ENCODE measurements at regions not wholly inside any gene's neighbourhood (a gene's known extent, or its start where the extent isn't known, plus 50 kb on each side); places are given as distances from the start of the nearest gene placed in this dataset.

DNA sequence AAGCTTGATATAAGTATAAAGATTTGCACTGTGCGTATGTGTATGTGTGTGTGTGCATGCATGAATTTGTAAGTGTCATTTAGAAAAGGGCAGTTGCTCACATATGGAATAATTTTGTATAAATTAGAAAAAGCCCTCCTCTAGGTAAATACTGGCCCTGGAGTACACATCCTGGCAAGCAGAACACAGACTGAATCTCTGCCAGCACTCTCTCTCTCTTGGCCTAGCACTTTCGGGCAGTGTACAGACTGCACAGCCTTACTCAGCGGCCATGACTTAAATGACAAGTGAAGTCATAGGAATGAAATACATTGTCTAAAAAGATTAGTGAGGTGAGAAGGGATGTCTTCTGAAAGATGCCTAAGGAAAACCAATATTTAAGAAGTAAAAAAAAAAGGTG, 214.1 kb downstream of the RDH14 start:
- no peak overlapping the region for H3K9ac ChIP-seq (ENCODE audit: low read depth in 1 of 2, low read length in 2 of 2)
- TF ChIP-seq, protein P1, sequence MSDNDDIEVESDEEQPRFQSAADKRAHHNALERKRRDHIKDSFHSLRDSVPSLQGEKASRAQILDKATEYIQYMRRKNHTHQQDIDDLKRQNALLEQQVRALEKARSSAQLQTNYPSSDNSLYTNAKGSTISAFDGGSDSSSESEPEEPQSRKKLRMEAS (IDR thresholded peaks at IDR 0.05), result no peak
- TF ChIP-seq JUND (IDR thresholded peaks at IDR 0.05) (no peak), FOXA1 (IDR thresholded peaks at IDR 0.05) (no peak), YY1 (IDR thresholded peaks at IDR 0.05) (no peak)
- no peak overlapping the region for H3K4me3 ChIP-seq (ENCODE audit: low read depth in 1 of 3, low read length in 3 of 3)
- H3K27ac ChIP-seq (ENCODE audit: low read depth in 1 of 2, low read length in 2 of 2), result no peak overlapping the region
- WGBS, result 68% methylated on average over 3 of the region's 3 CpGs
- no peaks in the 10 kb centered on the region for H3K27me3 ChIP-seq (ENCODE audit: control insufficient read depth in 4 of 4, insufficient read depth in 4 of 4, low read length in 3 of 4)
- DNase-seq (ENCODE audit: low spot score), result no peak
- H3K36me3 ChIP-seq (ENCODE audit: control insufficient read depth in 4 of 4, insufficient read depth in 3 of 4, low read depth in 1 of 4, low read length in 3 of 4), result no peaks in the 10 kb centered on the region
- H3K4me1 ChIP-seq (ENCODE audit: control insufficient read depth in 4 of 4, insufficient read depth in 4 of 4, low read length in 3 of 4), result peaks cover 0 to 3% (median 0%) of the 10 kb centered on the region in 4 donors
- H3K9me3 ChIP-seq (ENCODE audit: control insufficient read depth in 4 of 4, low read length in 3 of 4), result no peaks in the 10 kb centered on the region

DNA sequence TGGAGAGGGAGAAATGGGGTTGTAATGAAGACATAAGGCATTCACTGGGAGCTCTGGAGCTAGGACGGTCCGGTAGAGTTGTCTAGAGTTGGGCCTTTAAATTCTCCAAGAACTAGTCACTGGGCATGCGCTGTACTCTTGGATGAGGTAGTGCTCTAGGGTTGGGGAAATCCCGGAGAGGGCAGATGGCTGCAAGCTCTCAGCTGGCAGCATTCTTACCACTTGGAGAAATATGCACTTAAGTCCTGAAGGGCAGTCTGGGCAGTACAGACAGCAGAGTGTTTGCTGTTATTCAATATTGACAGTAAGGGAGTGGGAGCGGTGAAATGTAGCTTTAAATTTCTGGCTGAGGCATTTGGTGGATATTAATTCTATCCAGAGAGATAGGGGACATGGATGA, 214.6 kb downstream of the RDH14 start:
- WGBS, result 69% methylated on average over 5 of the region's 5 CpGs
- Histone ChIP-seq H3K36me3 (ENCODE audit: control insufficient read depth in 4 of 4, insufficient read depth in 3 of 4, low read depth in 1 of 4, low read length in 3 of 4) (no peaks in the 10 kb centered on the region), H3K9me3 (ENCODE audit: control insufficient read depth in 4 of 4, low read length in 3 of 4) (no peaks in the 10 kb centered on the region), H3K27me3 (ENCODE audit: control insufficient read depth in 4 of 4, insufficient read depth in 4 of 4, low read length in 3 of 4) (no peaks in the 10 kb centered on the region), H3K4me3 (ENCODE audit: low read depth in 1 of 3, low read length in 3 of 3) (no peak overlapping the region), H3K27ac (ENCODE audit: low read depth in 1 of 2, low read length in 2 of 2) (no peak overlapping the region), H3K9ac (ENCODE audit: low read depth in 1 of 2, low read length in 2 of 2) (no peak overlapping the region), H3K4me1 (ENCODE audit: control insufficient read depth in 4 of 4, insufficient read depth in 4 of 4, low read length in 3 of 4) (peaks cover 0 to 3% (median 0%) of the 10 kb centered on the region in 4 donors)
- TF ChIP-seq YY1 (IDR thresholded peaks at IDR 0.05) (no peak), TAF1 (conservative IDR thresholded peaks at IDR 0.05) (no peak), HNF4G (IDR thresholded peaks at IDR 0.05) (no peak), JUND (IDR thresholded peaks at IDR 0.05) (no peak), SP1 (IDR thresholded peaks at IDR 0.05) (no peak)
- TF ChIP-seq, protein P1 (IDR thresholded peaks at IDR 0.05), result no peak
- TF ChIP-seq, protein P2, sequence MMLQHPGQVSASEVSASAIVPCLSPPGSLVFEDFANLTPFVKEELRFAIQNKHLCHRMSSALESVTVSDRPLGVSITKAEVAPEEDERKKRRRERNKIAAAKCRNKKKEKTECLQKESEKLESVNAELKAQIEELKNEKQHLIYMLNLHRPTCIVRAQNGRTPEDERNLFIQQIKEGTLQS (IDR thresholded peaks at IDR 0.05), result no peak
- TF ChIP-seq, protein P3, sequence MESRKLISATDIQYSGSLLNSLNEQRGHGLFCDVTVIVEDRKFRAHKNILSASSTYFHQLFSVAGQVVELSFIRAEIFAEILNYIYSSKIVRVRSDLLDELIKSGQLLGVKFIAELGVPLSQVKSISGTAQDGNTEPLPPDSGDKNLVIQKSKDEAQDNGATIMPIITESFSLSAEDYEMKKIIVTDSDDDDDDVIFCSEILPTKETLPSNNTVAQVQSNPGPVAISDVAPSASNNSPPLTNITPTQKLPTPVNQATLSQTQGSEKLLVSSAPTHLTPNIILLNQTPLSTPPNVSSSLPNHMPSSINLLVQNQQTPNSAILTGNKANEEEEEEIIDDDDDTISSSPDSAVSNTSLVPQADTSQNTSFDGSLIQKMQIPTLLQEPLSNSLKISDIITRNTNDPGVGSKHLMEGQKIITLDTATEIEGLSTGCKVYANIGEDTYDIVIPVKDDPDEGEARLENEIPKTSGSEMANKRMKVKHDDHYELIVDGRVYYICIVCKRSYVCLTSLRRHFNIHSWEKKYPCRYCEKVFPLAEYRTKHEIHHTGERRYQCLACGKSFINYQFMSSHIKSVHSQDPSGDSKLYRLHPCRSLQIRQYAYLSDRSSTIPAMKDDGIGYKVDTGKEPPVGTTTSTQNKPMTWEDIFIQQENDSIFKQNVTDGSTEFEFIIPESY (IDR thresholded peaks at IDR 0.05), result no peak
- no peak for DNase-seq (ENCODE audit: low spot score)

DNA sequence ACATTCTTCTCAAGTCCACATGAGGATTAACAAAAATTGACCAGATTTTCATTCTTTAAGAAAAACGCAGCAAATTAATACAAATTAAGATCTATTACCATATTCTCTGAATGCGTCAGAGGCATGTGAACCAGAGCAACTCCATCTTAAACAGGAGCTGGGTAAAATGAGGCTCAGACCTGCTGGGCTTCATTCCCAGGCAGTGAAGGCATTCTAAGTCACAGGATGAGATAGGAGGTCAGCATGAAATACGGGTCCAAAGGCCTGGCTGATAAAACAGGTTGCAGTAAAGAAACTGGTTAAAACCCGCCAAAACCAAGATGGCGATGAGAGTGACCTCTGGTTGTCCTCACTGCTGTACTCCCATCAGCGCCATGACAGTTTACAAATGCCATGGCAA, 217.6 kb downstream of the RDH14 start:
- DNase-seq (ENCODE audit: low spot score), result no peak
- no peak overlapping the region for H3K9ac ChIP-seq (ENCODE audit: low read depth in 1 of 2, low read length in 2 of 2)
- no peak overlapping the region for H3K27ac ChIP-seq (ENCODE audit: low read depth in 1 of 2, low read length in 2 of 2)
- H3K4me1 ChIP-seq (ENCODE audit: control insufficient read depth in 4 of 4, insufficient read depth in 4 of 4, low read length in 3 of 4), result peaks cover 0 to 3% (median 0%) of the 10 kb centered on the region in 4 donors
- WGBS, result 73% methylated on average over 6 of the region's 6 CpGs
- H3K36me3 ChIP-seq (ENCODE audit: control insufficient read depth in 4 of 4, insufficient read depth in 3 of 4, low read depth in 1 of 4, low read length in 3 of 4), result no peaks in the 10 kb centered on the region
- no peaks in the 10 kb centered on the region for H3K27me3 ChIP-seq (ENCODE audit: control insufficient read depth in 4 of 4, insufficient read depth in 4 of 4, low read length in 3 of 4)
- no peak overlapping the region for H3K4me3 ChIP-seq (ENCODE audit: low read depth in 1 of 3, low read length in 3 of 3)
- H3K9me3 ChIP-seq (ENCODE audit: control insufficient read depth in 4 of 4, low read length in 3 of 4), result no peaks in the 10 kb centered on the region
- TF ChIP-seq EGR1 (IDR thresholded peaks at IDR 0.05; ENCODE audit: low read depth in 2 of 2) (no peak), RXRA (IDR thresholded peaks at IDR 0.05) (no peak), FOXA2 (IDR thresholded peaks at IDR 0.05) (no peak), TAF1 (conservative IDR thresholded peaks at IDR 0.05) (no peak), NR2F2 (IDR thresholded peaks at IDR 0.05) (no peak), SP1 (IDR thresholded peaks at IDR 0.05) (no peak), YY1 (IDR thresholded peaks at IDR 0.05) (no peak), GABPA (IDR thresholded peaks at IDR 0.05 in 1 of 2, conservative IDR thresholded peaks at IDR 0.05 in 1 of 2) (no peak), RAD21 (IDR thresholded peaks at IDR 0.05) (no peak)
- TF ChIP-seq, protein P2 (IDR thresholded peaks at IDR 0.05), result no peak
- TF ChIP-seq, protein P4, sequence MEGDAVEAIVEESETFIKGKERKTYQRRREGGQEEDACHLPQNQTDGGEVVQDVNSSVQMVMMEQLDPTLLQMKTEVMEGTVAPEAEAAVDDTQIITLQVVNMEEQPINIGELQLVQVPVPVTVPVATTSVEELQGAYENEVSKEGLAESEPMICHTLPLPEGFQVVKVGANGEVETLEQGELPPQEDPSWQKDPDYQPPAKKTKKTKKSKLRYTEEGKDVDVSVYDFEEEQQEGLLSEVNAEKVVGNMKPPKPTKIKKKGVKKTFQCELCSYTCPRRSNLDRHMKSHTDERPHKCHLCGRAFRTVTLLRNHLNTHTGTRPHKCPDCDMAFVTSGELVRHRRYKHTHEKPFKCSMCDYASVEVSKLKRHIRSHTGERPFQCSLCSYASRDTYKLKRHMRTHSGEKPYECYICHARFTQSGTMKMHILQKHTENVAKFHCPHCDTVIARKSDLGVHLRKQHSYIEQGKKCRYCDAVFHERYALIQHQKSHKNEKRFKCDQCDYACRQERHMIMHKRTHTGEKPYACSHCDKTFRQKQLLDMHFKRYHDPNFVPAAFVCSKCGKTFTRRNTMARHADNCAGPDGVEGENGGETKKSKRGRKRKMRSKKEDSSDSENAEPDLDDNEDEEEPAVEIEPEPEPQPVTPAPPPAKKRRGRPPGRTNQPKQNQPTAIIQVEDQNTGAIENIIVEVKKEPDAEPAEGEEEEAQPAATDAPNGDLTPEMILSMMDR (IDR thresholded peaks at IDR 0.05; ENCODE audit: low read depth, low read length, missing input control), result no peak
- TF ChIP-seq, protein P3 (IDR thresholded peaks at IDR 0.05), result no peak
- TF ChIP-seq, protein P5, sequence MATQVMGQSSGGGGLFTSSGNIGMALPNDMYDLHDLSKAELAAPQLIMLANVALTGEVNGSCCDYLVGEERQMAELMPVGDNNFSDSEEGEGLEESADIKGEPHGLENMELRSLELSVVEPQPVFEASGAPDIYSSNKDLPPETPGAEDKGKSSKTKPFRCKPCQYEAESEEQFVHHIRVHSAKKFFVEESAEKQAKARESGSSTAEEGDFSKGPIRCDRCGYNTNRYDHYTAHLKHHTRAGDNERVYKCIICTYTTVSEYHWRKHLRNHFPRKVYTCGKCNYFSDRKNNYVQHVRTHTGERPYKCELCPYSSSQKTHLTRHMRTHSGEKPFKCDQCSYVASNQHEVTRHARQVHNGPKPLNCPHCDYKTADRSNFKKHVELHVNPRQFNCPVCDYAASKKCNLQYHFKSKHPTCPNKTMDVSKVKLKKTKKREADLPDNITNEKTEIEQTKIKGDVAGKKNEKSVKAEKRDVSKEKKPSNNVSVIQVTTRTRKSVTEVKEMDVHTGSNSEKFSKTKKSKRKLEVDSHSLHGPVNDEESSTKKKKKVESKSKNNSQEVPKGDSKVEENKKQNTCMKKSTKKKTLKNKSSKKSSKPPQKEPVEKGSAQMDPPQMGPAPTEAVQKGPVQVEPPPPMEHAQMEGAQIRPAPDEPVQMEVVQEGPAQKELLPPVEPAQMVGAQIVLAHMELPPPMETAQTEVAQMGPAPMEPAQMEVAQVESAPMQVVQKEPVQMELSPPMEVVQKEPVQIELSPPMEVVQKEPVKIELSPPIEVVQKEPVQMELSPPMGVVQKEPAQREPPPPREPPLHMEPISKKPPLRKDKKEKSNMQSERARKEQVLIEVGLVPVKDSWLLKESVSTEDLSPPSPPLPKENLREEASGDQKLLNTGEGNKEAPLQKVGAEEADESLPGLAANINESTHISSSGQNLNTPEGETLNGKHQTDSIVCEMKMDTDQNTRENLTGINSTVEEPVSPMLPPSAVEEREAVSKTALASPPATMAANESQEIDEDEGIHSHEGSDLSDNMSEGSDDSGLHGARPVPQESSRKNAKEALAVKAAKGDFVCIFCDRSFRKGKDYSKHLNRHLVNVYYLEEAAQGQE (IDR thresholded peaks at IDR 0.05), result no peak
- TF ChIP-seq, protein P1 (IDR thresholded peaks at IDR 0.05), result no peak

Data from liver (tissue), 8 donors.